ENCODE measurements at regions not wholly inside any gene's neighbourhood (a gene's known extent, or its start where the extent isn't known, plus 50 kb on each side); places are given as distances from the start of the nearest gene placed in this dataset.

- ChIA-PET POLR2A (ENCODE audit: partially characterized antibody) (no interaction called here), CTCF (ENCODE audit: partially characterized antibody) (no interaction called here)
- H3K36me3 ChIP-seq (ENCODE audit: control insufficient read depth in 2 of 4, insufficient read depth in 4 of 4, low read length in 3 of 4), result no peaks in the 10 kb centered on the region
- H4K5ac ChIP-seq (ENCODE audit: insufficient read length, low read depth, low read length), result no peak overlapping the region
- no peaks in the 10 kb centered on the region for H3K27me3 ChIP-seq (replicated peaks in 1 of 4; ENCODE audit: control insufficient read depth in 3 of 4, extremely low read depth in 1 of 4, insufficient read depth in 3 of 4, low read length in 3 of 4)
- H2BK15ac ChIP-seq (ENCODE audit: low read length), result no peak overlapping the region
- no peak overlapping the region for H2AFZ ChIP-seq (ENCODE audit: low read length)
- no peak overlapping the region for H2BK5ac ChIP-seq (ENCODE audit: low read depth, low read length)
- no peak overlapping the region for H3K4me2 ChIP-seq (ENCODE audit: insufficient read depth in 1 of 2, low read depth in 2 of 2, low read length in 2 of 2)
- no peaks in the 10 kb centered on the region for H4K20me1 ChIP-seq (replicated peaks in 1 of 2; ENCODE audit: control insufficient read depth in 1 of 2, insufficient read depth in 2 of 2, low read length in 2 of 2)
- H3K23me2 ChIP-seq (ENCODE audit: low read depth, low read length), result no peaks in the 10 kb centered on the region
- no peak overlapping the region for H2BK20ac ChIP-seq (ENCODE audit: low read length)
- H3K27ac ChIP-seq (ENCODE audit: low read depth, low read length), result no peak overlapping the region
- FAIRE-seq, result no peak
- H3K56ac ChIP-seq (replicated peaks; ENCODE audit: insufficient read length, low read depth, low read length), result no peak overlapping the region
- no peaks in the 10 kb centered on the region for H3K79me2 ChIP-seq (ENCODE audit: control insufficient read depth in 1 of 2, insufficient read depth in 2 of 2, low read length in 2 of 2)
- no peaks in the 10 kb centered on the region for H3K4me1 ChIP-seq (replicated peaks in 1 of 4; ENCODE audit: control insufficient read depth in 3 of 4, insufficient read depth in 4 of 4, low read length in 3 of 4)
- H3K18ac ChIP-seq (ENCODE audit: extremely low read depth, low read length), result no peak overlapping the region
- H3K14ac ChIP-seq (ENCODE audit: insufficient read length), result no peak overlapping the region
- no peak overlapping the region for H3K23ac ChIP-seq (ENCODE audit: insufficient read length)
- no peak overlapping the region for H3K4ac ChIP-seq (replicated peaks; ENCODE audit: insufficient read length, low read depth, low read length)
- no peaks in the 10 kb centered on the region; the same call in 1 of the 2 replicates for H3K79me1 ChIP-seq (ENCODE audit: low read depth, low read length)
- TF ChIP-seq RXRA (IDR thresholded peaks at IDR 0.05; ENCODE audit: insufficient read depth, low read depth, low read length), result no peak
- DNase-seq (ENCODE audit: low read depth in 1 of 2, low spot score in 2 of 2), result no peak
- no peak overlapping the region for H3K4me3 ChIP-seq (ENCODE audit: extremely low read depth in 1 of 4, insufficient read depth in 2 of 4, low read depth in 3 of 4, low read length in 4 of 4)
- H3K9me3 ChIP-seq (ENCODE audit: insufficient read depth in 2 of 2, low read depth in 1 of 2, low read length in 1 of 2), result no peaks in the 10 kb centered on the region
- no peak overlapping the region for H2BK12ac ChIP-seq (ENCODE audit: low read depth, low read length)
- H2BK120ac ChIP-seq (replicated peaks; ENCODE audit: low read depth, low read length), result no peak overlapping the region
- no peak overlapping the region for H3K9ac ChIP-seq (replicated peaks in 1 of 4; ENCODE audit: extremely low read depth in 1 of 4, low read depth in 3 of 4, low read length in 3 of 4)
- H4K8ac ChIP-seq (ENCODE audit: extremely low read depth, insufficient read depth, low read length), result no peak overlapping the region
- 92% methylated on average over 7 of the region's 7 CpGs; no CpG with 5 or more reads in 1 of the 2 experiments for WGBS, 2 experiments (ENCODE audit: extremely low coverage in 1 of 2, insufficient coverage in 1 of 2, insufficient read length in 1 of 2, insufficient replicate concordance in 2 of 2, low coverage in 1 of 2, low lambda C conversion rate in 2 of 2, missing lambda C conversion rate in 1 of 2)
- H2AK5ac ChIP-seq (ENCODE audit: low read depth, low read length), result no peak overlapping the region
- H4K91ac ChIP-seq (replicated peaks; ENCODE audit: insufficient read length, low read length), result no peak overlapping the region
Measured at GRCh38 chr10:36050763-36051499, 408.8 kb upstream of the FZD8 start.
